WTC11 (cell line): ENCODE measurements at regions not wholly inside any gene's neighbourhood (a gene's known extent, or its start where the extent isn't known, plus 50 kb on each side); places are given as distances from the start of the nearest gene placed in this dataset.
A peak's percentile ranks its signal among the peaks of the same experiment; 100 is the strongest.

Experiments used
- ATAC-seq: fragments of 200-7000 bp; cut with Tn5 transposase; 2 replicates; pipeline ENCODE4 v1.10.0; 2021; ENCODE audit warnings: mild to moderate bottlenecking, moderate library complexity
- CTCF ChIA-PET: fragments of 300-600 bp; sonication (Branson Sonifier 250); formaldehyde crosslinking; loops from one replicate; lab custom pipeline; 2021; ENCODE audit warnings: antibody characterized with exemption; lab: Charles Lee
- POLR2A ChIA-PET: fragments of 350-600 bp; sonication (Branson Sonifier 250); formaldehyde crosslinking; loops from one replicate; lab custom pipeline; 2021; ENCODE audit warnings: antibody characterized with exemption; lab: Charles Lee
- DNase-seq: peaks from one replicate; pipeline ENCODE4 v3.0.0; 2021; ENCODE audit warnings: low spot score
- H3K27ac Mint-ChIP-seq: 2 replicates; pipeline ENCODE4 v1.8.0; 2021; ENCODE audit warnings: mixed read lengths
- H3K27me3 Mint-ChIP-seq: 2 replicates; pipeline ENCODE4 v1.8.0; 2021; ENCODE audit warnings: low read depth, mild to moderate bottlenecking, moderate library complexity, mixed read lengths
- H3K36me3 Mint-ChIP-seq: 2 replicates; pipeline ENCODE4 v1.8.0; 2021; ENCODE audit warnings: mixed read lengths
- H3K4me1 Mint-ChIP-seq: 2 replicates; pipeline ENCODE4 v1.8.0; 2022; ENCODE audit warnings: mixed read lengths
- H3K4me3 Mint-ChIP-seq: 2 replicates; pipeline ENCODE4 v1.8.0; 2021; ENCODE audit warnings: mild to moderate bottlenecking, moderate library complexity, mixed read lengths
- H3K9me3 Mint-ChIP-seq: 2 replicates; pipeline ENCODE4 v1.8.0; 2021; ENCODE audit warnings: mixed read lengths
- GABPB1 ChIP-seq: sonication (generic); formaldehyde crosslinking; IDR thresholded peaks from 2 replicates; pipeline ENCODE4 v1.8.1; 2023; ENCODE audit warnings: mild to moderate bottlenecking, missing genetic modification reagents
- HMGXB4 ChIP-seq: sonication (generic); formaldehyde crosslinking; IDR thresholded peaks from 2 replicates; pipeline ENCODE4 v1.8.1; 2023; ENCODE audit warnings: mild to moderate bottlenecking, moderate library complexity, missing genetic modification reagents
- IRF2 ChIP-seq: sonication (generic); formaldehyde crosslinking; IDR thresholded peaks from 2 replicates; pipeline ENCODE4 v1.8.0; 2022; ENCODE audit warnings: low read depth, missing genetic modification reagents, borderline replicate concordance
- PREB ChIP-seq: sonication (generic); formaldehyde crosslinking; IDR thresholded peaks from 2 replicates; pipeline ENCODE4 v1.8.1; 2022; ENCODE audit warnings: mild to moderate bottlenecking, missing genetic modification reagents, moderate library complexity, borderline replicate concordance
- ZBTB21 ChIP-seq: sonication (generic); formaldehyde crosslinking; IDR thresholded peaks from 2 replicates; pipeline ENCODE4 v1.8.1; 2023; ENCODE audit warnings: mild to moderate bottlenecking, missing genetic modification reagents, borderline replicate concordance
- ZNF423 ChIP-seq: fragments of 250-450 bp; sonication (Bioruptor Pico); IDR thresholded peaks from 2 replicates; pipeline ENCODE4 v2.1.2; 2022; ENCODE audit warnings: mild to moderate bottlenecking, moderate library complexity
- ZNF512 ChIP-seq: sonication (generic); formaldehyde crosslinking; IDR thresholded peaks from 2 replicates; pipeline ENCODE4 v1.8.1; 2022; ENCODE audit warnings: missing genetic modification reagents, borderline replicate concordance
- ZNF532 ChIP-seq: fragments of 250-450 bp; sonication (Bioruptor Pico); IDR thresholded peaks from 2 replicates; pipeline ENCODE4 v1.9.0; 2021; ENCODE audit warnings: mild to moderate bottlenecking, borderline replicate concordance
- ZNF671 ChIP-seq: fragments of 250-450 bp; sonication (Bioruptor Pico); IDR thresholded peaks from 2 replicates; pipeline ENCODE4 v1.8.0; 2021; ENCODE audit warnings: mild to moderate bottlenecking

GRCh38 chr10:128738386-128738915 lies 612.2 kb upstream of the MKI67 start (continued):
- no peak for TF ChIP-seq ZNF512 (CRISPR knock-in tag)

GRCh38 chr10:128739930-128740329 lies 613.7 kb upstream of the MKI67 start:
- no peak overlapping the region for H3K4me3 Mint-ChIP-seq
- TF ChIP-seq GABPB1 = no peak
- peak; percentile 30; the same call in 1 of the 2 replicates for TF ChIP-seq ZNF423 (CRISPR knock-in tag)
- TF ChIP-seq PREB = no peak
- H3K4me1 Mint-ChIP-seq = peaks cover 46% of the 10 kb centered on the region
- peak; percentile 95 for ATAC-seq
- peak; percentile 57 for DNase-seq
- POLR2A ChIA-PET = interaction anchor here (0.5 kb wide), 1 partner anchor 421 kb away, joined by 3 read pairs; no protein-coding TSS in a partner anchor
- no peaks in the 10 kb centered on the region for H3K9me3 Mint-ChIP-seq
- no peaks in the 10 kb centered on the region for H3K27me3 Mint-ChIP-seq
- H3K36me3 Mint-ChIP-seq = no peaks in the 10 kb centered on the region
- CTCF ChIA-PET = interaction anchor here (0.7 to 1.8 kb wide), 11 partner anchors 10 to 528 kb away, joined by 3 to 9 read pairs (median 5); no protein-coding TSS in a partner anchor
- no peak overlapping the region for H3K27ac Mint-ChIP-seq

GRCh38 chr10:128741180-128741579 lies 615.0 kb upstream of the MKI67 start:
- CTCF ChIA-PET = interaction anchor here (1.6 kb wide), 1 partner anchor 416 kb away, joined by 5 read pairs; no protein-coding TSS in a partner anchor
- POLR2A ChIA-PET = no interaction called here
- TF ChIP-seq ZNF671 (CRISPR knock-in tag) (no peak), ZNF532 (no peak), PREB (no peak)
- TF ChIP-seq, all 79 proteins: peak for 0

GRCh38 chr10:128741680-128742079 lies 615.5 kb upstream of the MKI67 start:
- Mint-ChIP-seq H3K4me3 (no peak overlapping the region), H3K27ac (no peak overlapping the region)
- CTCF ChIA-PET = interaction anchor here (0.9 kb wide), 1 partner anchor 14 kb away, joined by 4 read pairs; no protein-coding TSS in a partner anchor

More at GRCh38 chr10:128741180-128741579, 615.0 kb upstream of the MKI67 start:
- Mint-ChIP-seq H3K4me3 (no peak overlapping the region), H3K9me3 (no peaks in the 10 kb centered on the region), H3K4me1 (peaks cover 41% of the 10 kb centered on the region), H3K27ac (0 out of 2 replicates have a peak overlapping the region, but pooled peaks have one; percentile 36), H3K36me3 (no peaks in the 10 kb centered on the region), H3K27me3 (no peaks in the 10 kb centered on the region)
- ATAC-seq (no peak), DNase-seq (no peak)

More at GRCh38 chr10:128741680-128742079, 615.5 kb upstream of the MKI67 start:
- TF ChIP-seq HMGXB4 (no peak), ZBTB21 (CRISPR knock-in tag) (no peak), IRF2 (CRISPR knock-in tag) (no peak)
- TF ChIP-seq, all 79 proteins: peak for 0
- POLR2A ChIA-PET = no interaction called here
- DNase-seq (no peak), ATAC-seq (no peak)
- H3K9me3 Mint-ChIP-seq = no peaks in the 10 kb centered on the region
- no peaks in the 10 kb centered on the region for H3K27me3 Mint-ChIP-seq
- H3K36me3 Mint-ChIP-seq = no peaks in the 10 kb centered on the region
- peaks cover 41% of the 10 kb centered on the region for H3K4me1 Mint-ChIP-seq
